KMS-11 (cell line): ENCODE measurements at regions not wholly inside any gene's neighbourhood (a gene's known extent, or its start where the extent isn't known, plus 50 kb on each side); places are given as distances from the start of the nearest gene placed in this dataset.

Source experiments
- H2AFZ ChIP-seq: fragments of 200-600 bp; sonication (generic); 2 replicates; pipeline ENCODE4 v1.6.1; 2016; ENCODE audit warnings: antibody characterized with exemption, mixed run types, low read depth
- H3K27ac ChIP-seq: fragments of 200-600 bp; sonication (generic); 2 replicates; pipeline ENCODE4 v1.6.1; 2016; ENCODE audit warnings: mild to moderate bottlenecking, mixed run types
- H3K27me3 ChIP-seq: fragments of 200-600 bp; sonication (generic); 2 replicates; pipeline ENCODE4 v1.6.1; 2017; ENCODE audit warnings: mild to moderate bottlenecking, low read depth, mixed run types, moderate library complexity; ENCODE audit not compliant: insufficient read depth
- H3K36me3 ChIP-seq: fragments of 200-600 bp; sonication (generic); 2 replicates; pipeline ENCODE4 v1.6.1; 2017; ENCODE audit warnings: mild to moderate bottlenecking, mixed run types; ENCODE audit not compliant: insufficient read depth
- H3K4me1 ChIP-seq: fragments of 200-600 bp; sonication (generic); 2 replicates; pipeline ENCODE4 v1.6.1; 2016; ENCODE audit warnings: mild to moderate bottlenecking, low read depth, mixed run types; ENCODE audit not compliant: poor library complexity, severe bottlenecking
- H3K4me2 ChIP-seq: fragments of 200-600 bp; sonication (generic); 2 replicates; pipeline ENCODE4 v1.7.0; 2016; ENCODE audit warnings: mild to moderate bottlenecking, mixed run types
- H3K4me3 ChIP-seq: fragments of 200-600 bp; sonication (generic); IDR thresholded peaks from 2 replicates; pipeline ENCODE4 v1.6.1; 2017; ENCODE audit warnings: low read depth, low read length, mixed read lengths; ENCODE audit not compliant: insufficient read depth
- H3K79me2 ChIP-seq: fragments of 200-600 bp; sonication (generic); 2 replicates; pipeline ENCODE4 v1.6.1; 2016; ENCODE audit warnings: low read depth, mixed run types; ENCODE audit not compliant: insufficient read depth
- H3K9ac ChIP-seq: fragments of 200-600 bp; sonication (generic); 2 replicates; pipeline ENCODE4 v1.6.1; 2016; ENCODE audit warnings: mild to moderate bottlenecking, mixed run types
- H4K20me1 ChIP-seq: fragments of 200-600 bp; sonication (generic); 2 replicates; pipeline ENCODE4 v1.6.1; 2016; ENCODE audit warnings: mild to moderate bottlenecking, mixed run types; ENCODE audit not compliant: insufficient read depth
- CTCF ChIP-seq: fragments of 200-600 bp; sonication (generic); conservative IDR thresholded peaks from 2 replicates; pipeline ENCODE4 v1.6.1; 2017; ENCODE audit warnings: low read depth, mild to moderate bottlenecking, antibody characterized with exemption, low read length, moderate library complexity, mixed read lengths

- no peak for TF ChIP-seq CTCF
- Histone ChIP-seq H3K27ac (no peak overlapping the region), H3K4me1 (no peaks in the 10 kb centered on the region), H3K79me2 (no peaks in the 10 kb centered on the region), H3K9ac (no peak overlapping the region), H3K4me2 (no peak overlapping the region), H3K4me3 (no peak overlapping the region), H3K27me3 (no peaks in the 10 kb centered on the region), H4K20me1 (no peaks in the 10 kb centered on the region), H2AFZ (no peak overlapping the region), H3K36me3 (no peaks in the 10 kb centered on the region)
Observed at GRCh38 chr7:155955367-155955635, 143.0 kb upstream of the SHH start.

GRCh38 chr7:155954550-155955366 is 142.5 kb upstream of the SHH start:
- TF ChIP-seq CTCF = no peak
- H3K4me2 ChIP-seq = no peak overlapping the region
- H3K9ac ChIP-seq = no peak overlapping the region
- no peak overlapping the region for H3K27ac ChIP-seq
- H3K36me3 ChIP-seq = no peaks in the 10 kb centered on the region
- no peaks in the 10 kb centered on the region for H3K4me1 ChIP-seq
- H2AFZ ChIP-seq = no peak overlapping the region
- H3K27me3 ChIP-seq = no peaks in the 10 kb centered on the region
- H3K79me2 ChIP-seq = no peaks in the 10 kb centered on the region
- no peaks in the 10 kb centered on the region for H4K20me1 ChIP-seq
- H3K4me3 ChIP-seq = no peak overlapping the region

GRCh38 chr7:155953781-155954549 is 141.7 kb upstream of the SHH start:
- Histone ChIP-seq H3K79me2 (no peaks in the 10 kb centered on the region), H3K4me2 (no peak overlapping the region), H4K20me1 (no peaks in the 10 kb centered on the region), H2AFZ (no peak overlapping the region), H3K27me3 (no peaks in the 10 kb centered on the region), H3K9ac (no peak overlapping the region), H3K36me3 (no peaks in the 10 kb centered on the region), H3K27ac (no peak overlapping the region), H3K4me1 (no peaks in the 10 kb centered on the region), H3K4me3 (no peak overlapping the region)
- no peak for TF ChIP-seq CTCF

GRCh38 chr7:155953501-155953778 is 141.2 kb upstream of the SHH start:
- Histone ChIP-seq H3K9ac (no peak overlapping the region), H4K20me1 (no peaks in the 10 kb centered on the region), H3K4me3 (no peak overlapping the region), H3K27me3 (no peaks in the 10 kb centered on the region), H3K4me1 (no peaks in the 10 kb centered on the region), H3K36me3 (no peaks in the 10 kb centered on the region), H3K79me2 (no peaks in the 10 kb centered on the region), H3K27ac (no peak overlapping the region), H2AFZ (no peak overlapping the region), H3K4me2 (no peak overlapping the region)
- no peak for TF ChIP-seq CTCF
